ENCODE measurements at regions not wholly inside any gene's neighbourhood (a gene's known extent, or its start where the extent isn't known, plus 50 kb on each side); places are given as distances from the start of the nearest gene placed in this dataset.

DNA sequence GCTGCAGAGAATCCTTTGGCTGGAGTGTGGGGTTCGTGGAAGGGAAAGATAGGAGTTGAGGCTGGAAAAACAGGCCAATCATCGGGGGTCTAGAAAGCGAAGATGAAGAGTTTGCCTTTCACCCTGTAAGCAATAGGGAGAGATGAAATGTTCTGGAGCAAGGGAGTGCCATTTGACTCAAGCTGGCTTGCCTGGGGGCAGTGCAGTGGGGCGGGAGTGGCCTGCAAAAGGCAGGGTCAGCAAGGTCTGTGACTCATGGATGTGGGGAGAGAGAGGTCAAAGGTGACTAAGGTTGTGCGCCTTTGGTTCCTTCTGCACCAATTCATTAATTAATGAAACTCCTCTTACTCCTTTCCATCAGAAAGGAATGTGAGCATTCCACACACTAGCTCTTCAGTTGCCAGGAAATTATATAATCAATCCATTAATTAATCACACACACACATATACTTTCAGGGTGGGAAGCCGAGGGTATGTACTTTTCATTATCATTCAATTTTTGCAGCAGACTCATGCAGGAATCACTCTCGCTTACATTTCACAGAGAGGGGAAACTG lies 227.6 kb downstream of the MYCN start:
- no peak for TF ChIP-seq TAF1 (IDR thresholded peaks at IDR 0.05; ENCODE audit: borderline replicate concordance, insufficient read depth, low read length)
- TF ChIP-seq POLR2AphosphoS5 (IDR thresholded peaks at IDR 0.05; ENCODE audit: low read depth, low read length): no peak
- TF ChIP-seq SIN3A (IDR thresholded peaks at IDR 0.05; ENCODE audit: borderline replicate concordance, insufficient read depth, low read length): no peak
- TF ChIP-seq, protein P1, sequence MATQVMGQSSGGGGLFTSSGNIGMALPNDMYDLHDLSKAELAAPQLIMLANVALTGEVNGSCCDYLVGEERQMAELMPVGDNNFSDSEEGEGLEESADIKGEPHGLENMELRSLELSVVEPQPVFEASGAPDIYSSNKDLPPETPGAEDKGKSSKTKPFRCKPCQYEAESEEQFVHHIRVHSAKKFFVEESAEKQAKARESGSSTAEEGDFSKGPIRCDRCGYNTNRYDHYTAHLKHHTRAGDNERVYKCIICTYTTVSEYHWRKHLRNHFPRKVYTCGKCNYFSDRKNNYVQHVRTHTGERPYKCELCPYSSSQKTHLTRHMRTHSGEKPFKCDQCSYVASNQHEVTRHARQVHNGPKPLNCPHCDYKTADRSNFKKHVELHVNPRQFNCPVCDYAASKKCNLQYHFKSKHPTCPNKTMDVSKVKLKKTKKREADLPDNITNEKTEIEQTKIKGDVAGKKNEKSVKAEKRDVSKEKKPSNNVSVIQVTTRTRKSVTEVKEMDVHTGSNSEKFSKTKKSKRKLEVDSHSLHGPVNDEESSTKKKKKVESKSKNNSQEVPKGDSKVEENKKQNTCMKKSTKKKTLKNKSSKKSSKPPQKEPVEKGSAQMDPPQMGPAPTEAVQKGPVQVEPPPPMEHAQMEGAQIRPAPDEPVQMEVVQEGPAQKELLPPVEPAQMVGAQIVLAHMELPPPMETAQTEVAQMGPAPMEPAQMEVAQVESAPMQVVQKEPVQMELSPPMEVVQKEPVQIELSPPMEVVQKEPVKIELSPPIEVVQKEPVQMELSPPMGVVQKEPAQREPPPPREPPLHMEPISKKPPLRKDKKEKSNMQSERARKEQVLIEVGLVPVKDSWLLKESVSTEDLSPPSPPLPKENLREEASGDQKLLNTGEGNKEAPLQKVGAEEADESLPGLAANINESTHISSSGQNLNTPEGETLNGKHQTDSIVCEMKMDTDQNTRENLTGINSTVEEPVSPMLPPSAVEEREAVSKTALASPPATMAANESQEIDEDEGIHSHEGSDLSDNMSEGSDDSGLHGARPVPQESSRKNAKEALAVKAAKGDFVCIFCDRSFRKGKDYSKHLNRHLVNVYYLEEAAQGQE (IDR thresholded peaks at IDR 0.05; ENCODE audit: insufficient read depth in 1 of 2, low read depth in 2 of 2, low read length in 2 of 2): no peak
